SKM-1 treated with dmso at 0.1 percent for 144 hours (cell line): ENCODE measurements at regions not wholly inside any gene's neighbourhood (a gene's known extent, or its start where the extent isn't known, plus 50 kb on each side); places are given as distances from the start of the nearest gene placed in this dataset.

Experiments
- DNase-seq: peaks from one replicate; lab custom pipeline; 2025; ENCODE audit not compliant: unreplicated experiment; lab: John Stamatoyannopoulos, UW

- no peak for DNase-seq
Measured at GRCh38 chr7:17598305-17598704, 299.9 kb downstream of the AHR start.

- no peak for DNase-seq
Measured at GRCh38 chr7:17598846-17599245, 300.4 kb downstream of the AHR start.

- DNase-seq, result no peak
Measured at GRCh38 chr7:17599733-17600339, 301.4 kb downstream of the AHR start.

- DNase-seq, result no peak
Measured at GRCh38 chr7:17600340-17600752, 301.9 kb downstream of the AHR start.

GRCh38 chr7:17601921-17602320 is 303.5 kb downstream of the AHR start:
- DNase-seq, result no peak

- no peak for DNase-seq
Measured at GRCh38 chr7:17608114-17608833, 309.8 kb downstream of the AHR start.

- DNase-seq, result no peak
Measured at GRCh38 chr7:17611611-17612010, 313.2 kb downstream of the AHR start.

GRCh38 chr7:17613338-17614041 is 315.0 kb downstream of the AHR start:
- DNase-seq, result no peak

- DNase-seq, result no peak
Measured at GRCh38 chr7:17617380-17617779, 318.9 kb downstream of the AHR start.

- DNase-seq, result no peak
Measured at GRCh38 chr7:17617857-17618651, 319.6 kb downstream of the AHR start.

GRCh38 chr7:17618652-17618974 is 320.2 kb downstream of the AHR start:
- DNase-seq, result no peak

- DNase-seq, result no peak
Measured at GRCh38 chr7:17619196-17619818, 320.9 kb downstream of the AHR start.

GRCh38 chr7:17620566-17620965 is 319.7 kb downstream of the SNX13 start:
- no peak for DNase-seq

GRCh38 chr7:17622451-17622850 is 317.8 kb downstream of the SNX13 start:
- no peak for DNase-seq

- DNase-seq, result no peak
Measured at GRCh38 chr7:17623546-17624185, 316.6 kb downstream of the SNX13 start.

- DNase-seq, result no peak
Measured at GRCh38 chr7:17624379-17624778, 315.9 kb downstream of the SNX13 start.

- DNase-seq, result no peak
Measured at GRCh38 chr7:17625043-17625442, 315.3 kb downstream of the SNX13 start.

- no peak for DNase-seq
Measured at GRCh38 chr7:17626235-17626634, 314.1 kb downstream of the SNX13 start.

GRCh38 chr7:17631061-17631460 is 309.2 kb downstream of the SNX13 start:
- no peak for DNase-seq

- no peak for DNase-seq
Measured at GRCh38 chr7:17632384-17632783, 307.9 kb downstream of the SNX13 start.

GRCh38 chr7:17633067-17633466 is 307.2 kb downstream of the SNX13 start:
- no peak for DNase-seq
